Liver (tissue), 8 donors: ENCODE measurements at regions not wholly inside any gene's neighbourhood (a gene's known extent, or its start where the extent isn't known, plus 50 kb on each side); places are given as distances from the start of the nearest gene placed in this dataset.

ENCODE experiments used
- DNase-seq: peaks from one replicate; pipeline ENCODE4 v3.0.0-alpha.2; 2017; ENCODE audit warnings: low spot score
- H3K27ac ChIP-seq, 2 donors: one replicate each; pipeline ENCODE4 v1.7.0; 2013; ENCODE audit warnings: inconsistent platforms in 2 of 2, low read length in 2 of 2, control low read depth in 1 of 2, low read depth in 1 of 2, mild to moderate bottlenecking in 1 of 2
- H3K27me3 ChIP-seq, 4 donors: one replicate each; pipeline versions ENCODE4 v1.6.1 to v1.7.0; 2013; ENCODE audit warnings: low read length in 3 of 4, inconsistent platforms in 1 of 4, mild to moderate bottlenecking in 1 of 4, moderate library complexity in 1 of 4; ENCODE audit not compliant: control insufficient read depth in 4 of 4, insufficient read depth in 4 of 4
- H3K36me3 ChIP-seq, 4 donors: one replicate each; pipeline versions ENCODE4 v1.6.1 to v1.7.0; 2013; ENCODE audit warnings: low read length in 3 of 4, mild to moderate bottlenecking in 3 of 4, low read depth in 1 of 4, moderate library complexity in 1 of 4; ENCODE audit not compliant: control insufficient read depth in 4 of 4, insufficient read depth in 3 of 4
- H3K4me1 ChIP-seq, 4 donors: one replicate each; pipeline versions ENCODE4 v1.6.1 to v1.7.0; 2013; ENCODE audit warnings: low read length in 3 of 4, mild to moderate bottlenecking in 3 of 4, moderate library complexity in 1 of 4; ENCODE audit not compliant: control insufficient read depth in 4 of 4, insufficient read depth in 4 of 4
- H3K4me3 ChIP-seq, 3 donors: one replicate each; pipeline versions ENCODE4 v1.6.1 to v1.7.0; 2013; ENCODE audit warnings: low read length in 3 of 3, control low read depth in 1 of 3, low read depth in 1 of 3, mild to moderate bottlenecking in 1 of 3
- H3K9ac ChIP-seq, 2 donors: one replicate each; pipeline ENCODE4 v1.7.0; 2013; ENCODE audit warnings: low read length in 2 of 2, mild to moderate bottlenecking in 2 of 2, moderate library complexity in 2 of 2, control low read depth in 1 of 2, low read depth in 1 of 2
- H3K9me3 ChIP-seq, 4 donors: one replicate each; pipeline versions ENCODE4 v1.6.1 to v1.7.0; 2013; ENCODE audit warnings: low read length in 3 of 4; ENCODE audit not compliant: control insufficient read depth in 4 of 4
- EGR1 ChIP-seq, 2 donors: IDR thresholded peaks; 2 replicates each; pipeline ENCODE4 v1.6.1; 2016 to 2018; ENCODE audit warnings: antibody characterized with exemption in 2 of 2, low read depth in 2 of 2
- FOXA1 ChIP-seq: IDR thresholded peaks from 2 replicates; pipeline ENCODE4 v1.6.1; 2016; ENCODE audit warnings: antibody characterized with exemption
- FOXA2 ChIP-seq: IDR thresholded peaks from 2 replicates; pipeline ENCODE4 v1.6.1; 2016; ENCODE audit warnings: antibody characterized with exemption
- GABPA ChIP-seq, 2 donors: IDR thresholded peaks in 1 of 2; conservative IDR thresholded peaks in 1 of 2; 2 replicates each; pipeline ENCODE4 v1.6.1; 2016; ENCODE audit warnings: antibody characterized with exemption in 2 of 2, mild to moderate bottlenecking in 1 of 2, moderate library complexity in 1 of 2
- HNF4A ChIP-seq, 2 donors: conservative IDR thresholded peaks; 2 replicates each; pipeline ENCODE4 v1.6.1; 2016; ENCODE audit warnings: antibody characterized with exemption in 2 of 2, mild to moderate bottlenecking in 2 of 2
- HNF4G ChIP-seq: IDR thresholded peaks from 2 replicates; pipeline ENCODE4 v1.6.1; 2016; ENCODE audit warnings: antibody characterized with exemption
- JUND ChIP-seq, 2 donors: IDR thresholded peaks; 2 replicates each; pipeline ENCODE4 v1.6.1; 2016; ENCODE audit warnings: antibody characterized with exemption in 2 of 2
- NR2F2 ChIP-seq: IDR thresholded peaks from 2 replicates; pipeline ENCODE4 v1.6.1; 2016; ENCODE audit warnings: antibody characterized with exemption
- RAD21 ChIP-seq, 2 donors: IDR thresholded peaks; 2 replicates each; pipeline ENCODE4 v1.6.1; 2016; ENCODE audit warnings: antibody characterized with exemption in 2 of 2, mild to moderate bottlenecking in 2 of 2
- RXRA ChIP-seq, 2 donors: IDR thresholded peaks; 2 replicates each; pipeline ENCODE4 v1.6.1; 2017 to 2018; ENCODE audit warnings: antibody characterized with exemption in 2 of 2, mild to moderate bottlenecking in 1 of 2
- SP1 ChIP-seq: IDR thresholded peaks from 2 replicates; pipeline ENCODE4 v1.6.1; 2018; ENCODE audit warnings: antibody characterized with exemption, mild to moderate bottlenecking
- TAF1 ChIP-seq: conservative IDR thresholded peaks from 2 replicates; pipeline ENCODE4 v1.6.1; 2016; ENCODE audit warnings: antibody characterized with exemption, mild to moderate bottlenecking
- YY1 ChIP-seq: IDR thresholded peaks from 2 replicates; pipeline ENCODE4 v1.6.1; 2016; ENCODE audit warnings: antibody characterized with exemption, mild to moderate bottlenecking
- WGBS: extraction: QIAGEN DNeasy Blood & Tissue Kit; methylation state at CpG from one replicate; pipeline ENCODE4 v1.1.7; 2013; 5-methylcytosine and 5-hydroxymethylcytosine counted together
- TF ChIP-seq, protein P1 (sequence below): fragments of 150-350 bp; IDR thresholded peaks from 2 replicates; pipeline ENCODE4 v1.5.1; 2017; ENCODE audit warnings: improper control_type of control experiment, low read depth, low read length; ENCODE audit not compliant: missing input control
- TF ChIP-seq, protein P2 (sequence below): IDR thresholded peaks from 2 replicates; pipeline ENCODE4 v1.6.1; 2016; ENCODE audit warnings: antibody characterized with exemption
- TF ChIP-seq, protein P3 (sequence below): IDR thresholded peaks from 2 replicates; pipeline ENCODE4 v1.6.1; 2016; ENCODE audit warnings: antibody characterized with exemption
- TF ChIP-seq, protein P4 (sequence below): IDR thresholded peaks from 2 replicates; pipeline ENCODE4 v1.6.1; 2016; ENCODE audit warnings: antibody characterized with exemption, mild to moderate bottlenecking
- TF ChIP-seq, protein P5 (sequence below): IDR thresholded peaks from 2 replicates; pipeline ENCODE4 v1.6.1; 2016; ENCODE audit warnings: antibody characterized with exemption
- donor health status: healthy.
- donor health status: healthy.
- donor health status: healthy.
- donor health status: healthy.
- donor health status: healthy.

DNA sequence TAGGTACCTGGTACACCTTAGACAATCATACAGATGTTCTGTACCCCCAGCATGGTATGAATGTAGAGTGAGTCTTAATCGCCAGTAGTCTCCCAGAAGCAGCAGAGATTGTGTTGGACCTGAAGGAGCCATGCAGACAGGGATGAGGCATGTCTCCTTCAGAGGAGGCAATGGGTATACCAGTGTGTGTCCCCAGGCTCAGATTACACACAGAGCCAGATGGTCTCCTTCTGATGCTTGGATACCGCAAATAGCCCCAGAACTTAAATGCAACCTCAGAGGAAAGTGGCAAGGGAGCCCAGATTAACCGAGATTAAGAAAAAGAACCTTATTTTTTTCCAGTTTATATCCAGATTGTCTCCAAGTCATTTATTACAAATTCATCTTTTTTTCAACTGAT lies 96.8 kb upstream of the C21orf91 start (continued):
- TF ChIP-seq, protein P1, sequence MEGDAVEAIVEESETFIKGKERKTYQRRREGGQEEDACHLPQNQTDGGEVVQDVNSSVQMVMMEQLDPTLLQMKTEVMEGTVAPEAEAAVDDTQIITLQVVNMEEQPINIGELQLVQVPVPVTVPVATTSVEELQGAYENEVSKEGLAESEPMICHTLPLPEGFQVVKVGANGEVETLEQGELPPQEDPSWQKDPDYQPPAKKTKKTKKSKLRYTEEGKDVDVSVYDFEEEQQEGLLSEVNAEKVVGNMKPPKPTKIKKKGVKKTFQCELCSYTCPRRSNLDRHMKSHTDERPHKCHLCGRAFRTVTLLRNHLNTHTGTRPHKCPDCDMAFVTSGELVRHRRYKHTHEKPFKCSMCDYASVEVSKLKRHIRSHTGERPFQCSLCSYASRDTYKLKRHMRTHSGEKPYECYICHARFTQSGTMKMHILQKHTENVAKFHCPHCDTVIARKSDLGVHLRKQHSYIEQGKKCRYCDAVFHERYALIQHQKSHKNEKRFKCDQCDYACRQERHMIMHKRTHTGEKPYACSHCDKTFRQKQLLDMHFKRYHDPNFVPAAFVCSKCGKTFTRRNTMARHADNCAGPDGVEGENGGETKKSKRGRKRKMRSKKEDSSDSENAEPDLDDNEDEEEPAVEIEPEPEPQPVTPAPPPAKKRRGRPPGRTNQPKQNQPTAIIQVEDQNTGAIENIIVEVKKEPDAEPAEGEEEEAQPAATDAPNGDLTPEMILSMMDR: no peak
- TF ChIP-seq RAD21 (IDR thresholded peaks at IDR 0.05) (no peak), FOXA2 (no peak), RXRA (IDR thresholded peaks at IDR 0.05) (no peak), JUND (IDR thresholded peaks at IDR 0.05) (no peak), HNF4G (no peak), TAF1 (no peak), EGR1 (IDR thresholded peaks at IDR 0.05; ENCODE audit: low read depth in 2 of 2) (no peak), GABPA (IDR thresholded peaks at IDR 0.05 in 1 of 2, conservative IDR thresholded peaks at IDR 0.05 in 1 of 2) (no peak)
- TF ChIP-seq, protein P2, sequence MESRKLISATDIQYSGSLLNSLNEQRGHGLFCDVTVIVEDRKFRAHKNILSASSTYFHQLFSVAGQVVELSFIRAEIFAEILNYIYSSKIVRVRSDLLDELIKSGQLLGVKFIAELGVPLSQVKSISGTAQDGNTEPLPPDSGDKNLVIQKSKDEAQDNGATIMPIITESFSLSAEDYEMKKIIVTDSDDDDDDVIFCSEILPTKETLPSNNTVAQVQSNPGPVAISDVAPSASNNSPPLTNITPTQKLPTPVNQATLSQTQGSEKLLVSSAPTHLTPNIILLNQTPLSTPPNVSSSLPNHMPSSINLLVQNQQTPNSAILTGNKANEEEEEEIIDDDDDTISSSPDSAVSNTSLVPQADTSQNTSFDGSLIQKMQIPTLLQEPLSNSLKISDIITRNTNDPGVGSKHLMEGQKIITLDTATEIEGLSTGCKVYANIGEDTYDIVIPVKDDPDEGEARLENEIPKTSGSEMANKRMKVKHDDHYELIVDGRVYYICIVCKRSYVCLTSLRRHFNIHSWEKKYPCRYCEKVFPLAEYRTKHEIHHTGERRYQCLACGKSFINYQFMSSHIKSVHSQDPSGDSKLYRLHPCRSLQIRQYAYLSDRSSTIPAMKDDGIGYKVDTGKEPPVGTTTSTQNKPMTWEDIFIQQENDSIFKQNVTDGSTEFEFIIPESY: no peak
- TF ChIP-seq, protein P3, sequence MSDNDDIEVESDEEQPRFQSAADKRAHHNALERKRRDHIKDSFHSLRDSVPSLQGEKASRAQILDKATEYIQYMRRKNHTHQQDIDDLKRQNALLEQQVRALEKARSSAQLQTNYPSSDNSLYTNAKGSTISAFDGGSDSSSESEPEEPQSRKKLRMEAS: no peak

DNA sequence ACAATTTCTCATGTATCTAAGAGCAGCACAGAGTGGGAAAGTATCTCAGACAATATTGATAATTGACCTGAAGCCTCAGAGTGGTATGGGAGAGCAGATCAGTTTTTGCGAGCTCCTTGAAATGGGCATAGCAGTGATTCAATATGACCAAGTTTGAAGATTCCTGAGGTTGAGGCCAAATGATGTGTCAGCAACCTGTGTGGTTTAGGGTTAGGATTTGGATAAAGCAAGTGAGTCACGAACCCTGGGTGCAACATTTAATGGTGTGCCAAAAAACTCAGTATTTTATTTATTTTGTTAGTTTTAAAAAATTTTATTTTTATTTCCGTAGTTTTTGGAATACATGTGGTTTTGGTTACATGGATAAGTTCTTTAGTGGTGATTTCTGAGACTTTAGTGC lies 92.5 kb upstream of the C21orf91 start:
- no peak for DNase-seq
- TF ChIP-seq JUND (IDR thresholded peaks at IDR 0.05) (no peak), RXRA (IDR thresholded peaks at IDR 0.05) (no peak), FOXA2 (no peak), EGR1 (IDR thresholded peaks at IDR 0.05; ENCODE audit: low read depth in 2 of 2) (no peak), HNF4A (conservative IDR thresholded peaks at IDR 0.05) (no peak), YY1 (no peak), FOXA1 (no peak), RAD21 (IDR thresholded peaks at IDR 0.05) (no peak), GABPA (IDR thresholded peaks at IDR 0.05 in 1 of 2, conservative IDR thresholded peaks at IDR 0.05 in 1 of 2) (no peak), HNF4G (no peak), TAF1 (no peak), SP1 (no peak), NR2F2 (no peak)
- TF ChIP-seq, protein P1: no peak
- TF ChIP-seq, protein P4, sequence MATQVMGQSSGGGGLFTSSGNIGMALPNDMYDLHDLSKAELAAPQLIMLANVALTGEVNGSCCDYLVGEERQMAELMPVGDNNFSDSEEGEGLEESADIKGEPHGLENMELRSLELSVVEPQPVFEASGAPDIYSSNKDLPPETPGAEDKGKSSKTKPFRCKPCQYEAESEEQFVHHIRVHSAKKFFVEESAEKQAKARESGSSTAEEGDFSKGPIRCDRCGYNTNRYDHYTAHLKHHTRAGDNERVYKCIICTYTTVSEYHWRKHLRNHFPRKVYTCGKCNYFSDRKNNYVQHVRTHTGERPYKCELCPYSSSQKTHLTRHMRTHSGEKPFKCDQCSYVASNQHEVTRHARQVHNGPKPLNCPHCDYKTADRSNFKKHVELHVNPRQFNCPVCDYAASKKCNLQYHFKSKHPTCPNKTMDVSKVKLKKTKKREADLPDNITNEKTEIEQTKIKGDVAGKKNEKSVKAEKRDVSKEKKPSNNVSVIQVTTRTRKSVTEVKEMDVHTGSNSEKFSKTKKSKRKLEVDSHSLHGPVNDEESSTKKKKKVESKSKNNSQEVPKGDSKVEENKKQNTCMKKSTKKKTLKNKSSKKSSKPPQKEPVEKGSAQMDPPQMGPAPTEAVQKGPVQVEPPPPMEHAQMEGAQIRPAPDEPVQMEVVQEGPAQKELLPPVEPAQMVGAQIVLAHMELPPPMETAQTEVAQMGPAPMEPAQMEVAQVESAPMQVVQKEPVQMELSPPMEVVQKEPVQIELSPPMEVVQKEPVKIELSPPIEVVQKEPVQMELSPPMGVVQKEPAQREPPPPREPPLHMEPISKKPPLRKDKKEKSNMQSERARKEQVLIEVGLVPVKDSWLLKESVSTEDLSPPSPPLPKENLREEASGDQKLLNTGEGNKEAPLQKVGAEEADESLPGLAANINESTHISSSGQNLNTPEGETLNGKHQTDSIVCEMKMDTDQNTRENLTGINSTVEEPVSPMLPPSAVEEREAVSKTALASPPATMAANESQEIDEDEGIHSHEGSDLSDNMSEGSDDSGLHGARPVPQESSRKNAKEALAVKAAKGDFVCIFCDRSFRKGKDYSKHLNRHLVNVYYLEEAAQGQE: no peak
- TF ChIP-seq, protein P5, sequence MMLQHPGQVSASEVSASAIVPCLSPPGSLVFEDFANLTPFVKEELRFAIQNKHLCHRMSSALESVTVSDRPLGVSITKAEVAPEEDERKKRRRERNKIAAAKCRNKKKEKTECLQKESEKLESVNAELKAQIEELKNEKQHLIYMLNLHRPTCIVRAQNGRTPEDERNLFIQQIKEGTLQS: no peak
- TF ChIP-seq, protein P2: no peak
- TF ChIP-seq, protein P3: no peak
- Histone ChIP-seq H3K36me3 (no peaks in the 10 kb centered on the region), H3K9ac (no peak overlapping the region), H3K9me3 (no peaks in the 10 kb centered on the region), H3K27me3 (peaks cover 0 to 6% (median 0%) of the 10 kb centered on the region in 4 donors), H3K4me3 (no peak overlapping the region), H3K4me1 (no peaks in the 10 kb centered on the region), H3K27ac (no peak overlapping the region)
- 81% methylated on average over 3 of the region's 3 CpGs for WGBS
